Activated T-cell treated with anti-CD3 and anti-CD28 coated beads, Interleukin-2, amount 50 U/mL, for 4 hours (primary cell): ENCODE measurements at regions not wholly inside any gene's neighbourhood (a gene's known extent, or its start where the extent isn't known, plus 50 kb on each side); places are given as distances from the start of the nearest gene placed in this dataset.

Source experiments
- ATAC-seq, 2 donors: fragments of 200-7000 bp; cut with Tn5 transposase; one replicate each; pipeline ENCODE4 v1.10.0; 2021
- DNase-seq: peaks from one replicate; pipeline ENCODE4 v3.0.0-alpha.2; 2020
- H3K27me3 Mint-ChIP-seq: one replicate; pipeline ENCODE4 v1.8.0; 2021; ENCODE audit warnings: low read depth, mixed read lengths
- H3K36me3 Mint-ChIP-seq: one replicate; pipeline ENCODE4 v1.8.0; 2022; ENCODE audit warnings: mixed read lengths; ENCODE audit not compliant: insufficient read depth
- H3K4me1 Mint-ChIP-seq: one replicate; pipeline ENCODE4 v1.8.0; 2021; ENCODE audit warnings: low read depth, mixed read lengths
- H3K4me3 Mint-ChIP-seq: one replicate; pipeline ENCODE4 v1.8.0; 2021; ENCODE audit warnings: mild to moderate bottlenecking, moderate library complexity, mixed read lengths
- H3K9me3 Mint-ChIP-seq: one replicate; pipeline ENCODE4 v1.8.0; 2021; ENCODE audit warnings: mixed read lengths

DNA sequence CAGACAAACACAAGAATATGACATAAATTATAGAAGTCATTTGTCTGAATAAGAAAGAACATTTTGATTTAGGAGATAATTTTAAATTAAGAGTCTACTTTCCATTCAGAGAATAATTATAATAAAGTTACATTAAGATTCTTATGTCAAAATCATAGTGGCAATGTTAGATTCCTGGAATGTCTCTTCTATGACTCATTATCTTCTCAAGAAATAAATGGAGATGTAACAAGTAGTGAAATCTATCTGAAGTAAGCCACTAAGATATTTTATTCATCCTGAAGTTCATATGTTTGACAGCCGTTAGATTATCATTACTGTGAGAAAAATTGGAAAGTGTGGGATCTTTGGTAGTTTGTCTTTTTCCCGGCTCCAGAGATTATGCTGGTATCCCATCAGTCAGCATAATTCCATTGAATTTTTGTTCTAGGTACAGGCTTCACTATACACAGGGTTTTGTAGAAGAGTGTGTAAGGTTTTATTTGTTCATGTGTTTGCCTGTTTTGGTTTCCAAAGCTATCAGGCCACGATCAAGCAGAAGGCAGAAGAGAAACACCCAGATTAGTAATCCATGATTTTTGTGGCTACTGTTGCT is 1246.6 kb upstream of the LRRTM1 start:
- H3K27me3 Mint-ChIP-seq, result no peaks in the 10 kb centered on the region
- peaks cover 18% of the 10 kb centered on the region for H3K9me3 Mint-ChIP-seq
- H3K4me3 Mint-ChIP-seq, result no peak overlapping the region
- no peak for ATAC-seq
- DNase-seq, result no peak
- no peaks in the 10 kb centered on the region for H3K4me1 Mint-ChIP-seq
- H3K36me3 Mint-ChIP-seq, result no peaks in the 10 kb centered on the region

DNA sequence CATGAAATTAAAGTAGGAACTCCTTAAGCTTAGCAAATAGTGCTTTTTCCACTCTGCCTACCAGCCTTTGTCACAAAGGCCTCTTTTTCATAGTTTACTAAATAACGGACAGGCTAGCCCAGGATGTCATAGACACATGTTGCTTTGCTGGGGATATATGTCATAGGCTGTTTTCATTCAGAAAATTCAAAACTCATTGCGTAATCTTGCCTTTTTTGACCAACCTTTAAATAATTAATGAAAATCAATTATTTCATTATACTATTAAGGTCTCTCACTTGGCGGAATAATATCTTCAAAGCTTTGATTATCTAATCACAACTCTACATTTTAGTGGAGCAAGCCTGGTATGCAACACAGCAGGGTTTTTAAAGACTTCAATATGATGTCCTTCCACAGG is 1245.7 kb upstream of the LRRTM1 start:
- peaks cover 18% of the 10 kb centered on the region for H3K9me3 Mint-ChIP-seq
- H3K36me3 Mint-ChIP-seq, result no peaks in the 10 kb centered on the region
- no peaks in the 10 kb centered on the region for H3K27me3 Mint-ChIP-seq
- DNase-seq, result no peak
- H3K4me1 Mint-ChIP-seq, result no peaks in the 10 kb centered on the region
- H3K4me3 Mint-ChIP-seq, result no peak overlapping the region
- no peak for ATAC-seq

DNA sequence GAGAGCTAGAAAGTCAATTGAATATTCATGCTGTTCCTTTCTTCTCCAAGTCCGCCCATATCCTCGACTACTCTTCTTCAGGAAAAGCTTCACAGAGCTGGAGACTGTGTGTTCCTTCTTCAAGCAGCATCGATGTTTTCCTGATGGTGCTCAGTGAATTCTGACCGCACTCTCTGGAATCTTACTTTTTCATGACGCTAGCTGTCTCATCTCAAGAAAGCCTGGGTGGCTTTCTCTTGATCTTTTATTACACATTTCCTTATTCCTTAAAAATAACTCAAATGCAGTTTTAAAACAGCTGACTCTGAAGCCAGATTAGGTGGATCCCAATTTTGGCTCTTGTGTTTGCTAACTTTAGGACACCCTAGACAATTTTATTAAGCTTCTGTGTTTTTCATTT is 1245.1 kb upstream of the LRRTM1 start:
- H3K36me3 Mint-ChIP-seq, result no peaks in the 10 kb centered on the region
- H3K27me3 Mint-ChIP-seq, result no peaks in the 10 kb centered on the region
- DNase-seq (no peak), ATAC-seq (no peak)
- H3K9me3 Mint-ChIP-seq, result peaks cover 18% of the 10 kb centered on the region
- no peak overlapping the region for H3K4me3 Mint-ChIP-seq
- H3K4me1 Mint-ChIP-seq, result no peaks in the 10 kb centered on the region

DNA sequence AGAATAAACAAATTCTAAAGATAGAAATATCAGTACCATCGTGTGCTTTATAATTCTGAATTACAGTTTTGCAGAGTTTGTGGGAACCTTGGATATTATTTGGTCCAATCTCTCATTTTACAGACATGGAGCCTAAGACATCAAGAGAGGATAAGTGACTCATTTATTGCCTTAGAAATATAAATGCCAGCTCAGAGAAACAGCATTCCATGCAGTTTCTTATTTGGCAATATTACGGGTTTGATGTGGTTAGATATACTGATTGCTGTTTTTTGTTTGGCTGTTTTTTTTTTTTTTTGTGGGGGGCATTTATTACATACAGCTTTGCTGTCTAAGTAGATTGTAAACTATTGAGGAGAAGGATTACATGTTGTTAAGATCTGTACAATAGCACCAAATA is 1241.1 kb upstream of the LRRTM1 start:
- no peaks in the 10 kb centered on the region for H3K4me1 Mint-ChIP-seq
- H3K27me3 Mint-ChIP-seq, result no peaks in the 10 kb centered on the region
- no peak overlapping the region for H3K4me3 Mint-ChIP-seq
- DNase-seq (no peak), ATAC-seq (no peak)
- peaks cover 4% of the 10 kb centered on the region for H3K9me3 Mint-ChIP-seq
- H3K36me3 Mint-ChIP-seq, result no peaks in the 10 kb centered on the region

DNA sequence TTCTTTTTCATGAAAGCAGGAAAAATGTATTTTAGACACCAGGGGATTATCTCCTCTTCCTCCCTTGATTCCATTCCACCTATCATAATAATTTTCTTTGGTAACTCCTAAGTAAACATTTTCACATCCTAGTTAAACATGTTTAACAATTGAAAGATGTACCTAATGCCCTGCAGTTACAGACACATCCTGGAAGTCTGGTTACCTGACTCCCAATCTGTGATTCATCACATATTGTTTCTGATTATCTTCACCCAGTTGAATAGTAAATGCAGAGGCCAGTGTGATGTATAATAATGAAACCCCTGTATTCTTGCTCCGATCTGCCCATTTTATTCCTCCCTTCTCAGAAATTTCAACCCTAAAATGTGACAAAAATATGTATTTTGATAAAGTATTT is 1237.6 kb upstream of the LRRTM1 start:
- Mint-ChIP-seq H3K36me3 (no peaks in the 10 kb centered on the region), H3K9me3 (peaks cover 11% of the 10 kb centered on the region), H3K27me3 (no peaks in the 10 kb centered on the region), H3K4me3 (no peak overlapping the region), H3K4me1 (no peaks in the 10 kb centered on the region)
- ATAC-seq, result no peak
- no peak for DNase-seq

DNA sequence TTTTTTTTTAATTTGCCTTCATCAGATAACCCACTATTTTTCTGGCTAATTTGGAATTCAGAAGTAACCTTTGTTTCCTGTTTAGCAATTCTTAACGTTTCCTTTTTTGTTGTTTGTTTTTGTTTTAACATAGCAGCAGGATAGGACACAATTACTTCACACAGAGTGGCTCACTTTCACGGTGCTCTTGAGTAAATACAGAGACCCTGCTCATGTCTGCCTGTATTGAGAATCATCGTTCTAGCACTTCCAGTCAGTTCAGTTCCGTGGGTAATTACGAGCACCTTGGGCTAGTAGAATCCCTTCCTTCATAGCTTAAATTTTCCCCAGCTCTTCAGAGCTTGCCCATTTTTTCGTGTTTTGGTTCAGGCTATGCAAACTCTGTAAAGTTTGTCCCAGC is 1225.4 kb upstream of the LRRTM1 start:
- H3K4me3 Mint-ChIP-seq, result no peak overlapping the region
- no peaks in the 10 kb centered on the region for H3K4me1 Mint-ChIP-seq
- ATAC-seq (no peak), DNase-seq (no peak)
- no peaks in the 10 kb centered on the region for H3K36me3 Mint-ChIP-seq
- no peaks in the 10 kb centered on the region for H3K27me3 Mint-ChIP-seq
- peaks cover 18% of the 10 kb centered on the region for H3K9me3 Mint-ChIP-seq

DNA sequence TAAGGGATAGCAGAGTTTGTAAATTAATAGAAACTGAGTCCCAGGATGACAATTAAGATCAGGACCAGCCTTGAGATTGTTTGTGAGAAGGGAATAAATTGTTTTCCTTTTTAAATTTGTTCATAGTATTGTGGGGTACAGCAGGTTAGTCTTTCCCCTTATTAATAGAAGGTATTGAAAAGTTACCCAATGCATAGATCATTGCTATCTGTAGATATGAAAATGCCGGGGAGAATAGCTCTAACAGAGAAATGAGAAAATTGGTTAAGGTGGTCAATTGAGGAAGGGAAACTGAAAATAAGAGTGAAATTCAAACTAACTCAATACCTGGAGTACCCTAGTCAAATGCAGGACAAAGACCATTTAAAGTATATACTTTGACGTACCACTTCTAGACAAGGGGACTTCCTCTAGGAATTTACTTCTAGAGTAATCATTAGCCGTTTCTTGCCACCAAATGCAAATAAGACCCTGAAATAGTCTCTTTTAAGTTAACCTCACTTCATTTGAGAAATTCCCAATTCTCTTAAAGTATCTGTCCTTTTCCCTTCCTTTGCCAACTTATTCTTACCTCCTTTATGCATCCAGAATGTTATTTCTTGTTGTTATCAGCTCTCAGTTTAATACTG is 1224.4 kb upstream of the LRRTM1 start:
- H3K4me1 Mint-ChIP-seq, result no peaks in the 10 kb centered on the region
- no peaks in the 10 kb centered on the region for H3K27me3 Mint-ChIP-seq
- no peak overlapping the region for H3K4me3 Mint-ChIP-seq
- no peaks in the 10 kb centered on the region for H3K36me3 Mint-ChIP-seq
- DNase-seq (no peak), ATAC-seq (no peak)
- peaks cover 22% of the 10 kb centered on the region for H3K9me3 Mint-ChIP-seq

DNA sequence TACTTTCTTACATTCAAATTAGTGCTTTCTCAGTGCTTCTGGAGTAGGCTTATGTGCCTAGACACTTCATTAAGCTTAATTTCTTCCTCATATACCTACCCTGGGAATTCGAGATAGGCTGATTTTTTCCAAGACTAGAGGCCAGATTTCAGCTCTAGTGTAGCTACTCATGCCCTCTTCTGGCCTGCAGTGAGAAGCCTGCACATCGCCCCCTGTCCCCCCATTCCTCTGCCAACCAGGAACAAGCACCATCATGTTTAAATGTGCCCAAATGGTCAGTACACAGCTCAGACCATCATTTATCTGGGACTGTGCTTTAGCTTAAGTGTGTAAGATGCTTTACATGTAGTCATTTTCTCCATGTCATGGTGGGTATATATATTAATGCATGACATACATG is 1218.8 kb upstream of the LRRTM1 start:
- Mint-ChIP-seq H3K9me3 (peaks cover 25% of the 10 kb centered on the region), H3K36me3 (no peaks in the 10 kb centered on the region), H3K27me3 (no peaks in the 10 kb centered on the region), H3K4me3 (no peak overlapping the region), H3K4me1 (no peaks in the 10 kb centered on the region)
- no peak for ATAC-seq
- no peak for DNase-seq

DNA sequence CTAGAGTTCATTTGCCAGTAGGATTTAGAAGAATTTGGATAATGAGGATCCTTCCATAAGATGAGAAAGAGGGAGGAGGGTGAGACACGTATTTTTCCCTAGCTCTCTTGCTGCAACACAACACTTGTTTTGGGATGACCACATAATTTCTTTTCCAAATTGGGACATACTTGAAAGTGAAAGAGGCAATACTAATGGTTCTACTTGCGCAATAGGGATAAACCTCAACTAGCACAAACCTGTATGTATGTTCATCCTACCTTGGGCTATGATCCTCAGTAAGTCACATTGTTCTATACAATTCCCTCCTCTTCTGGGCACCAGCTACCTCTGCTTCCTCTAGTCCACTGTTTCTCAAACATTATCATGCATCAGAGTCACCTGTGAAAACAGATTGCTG is 1208.8 kb upstream of the LRRTM1 start:
- ATAC-seq, result no peak
- H3K4me3 Mint-ChIP-seq, result no peak overlapping the region
- H3K27me3 Mint-ChIP-seq, result no peaks in the 10 kb centered on the region
- no peaks in the 10 kb centered on the region for H3K36me3 Mint-ChIP-seq
- H3K4me1 Mint-ChIP-seq, result no peaks in the 10 kb centered on the region
- peaks cover 12% of the 10 kb centered on the region for H3K9me3 Mint-ChIP-seq
- no peak for DNase-seq

DNA sequence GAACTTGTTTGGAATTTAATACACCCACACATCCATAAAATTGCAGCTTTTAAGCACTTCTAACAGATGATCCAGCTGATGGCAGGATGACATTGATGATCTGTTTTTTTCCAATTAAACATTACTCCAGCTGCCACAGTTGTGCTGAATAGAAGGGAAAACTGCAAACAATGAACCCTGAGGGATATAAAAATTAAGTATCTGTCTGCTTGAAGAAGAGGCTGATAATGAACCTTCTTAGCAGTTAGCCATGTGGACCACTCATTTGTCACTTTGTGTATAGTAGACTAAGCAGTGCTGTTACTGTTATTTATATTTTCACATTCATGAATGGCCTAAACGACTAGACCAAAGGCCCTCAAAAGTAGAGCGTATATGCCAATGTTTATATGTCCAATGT is 1201.0 kb upstream of the LRRTM1 start:
- no peaks in the 10 kb centered on the region for H3K36me3 Mint-ChIP-seq
- H3K27me3 Mint-ChIP-seq, result no peaks in the 10 kb centered on the region
- DNase-seq (no peak), ATAC-seq (no peak)
- H3K9me3 Mint-ChIP-seq, result peaks cover 10% of the 10 kb centered on the region
- no peak overlapping the region for H3K4me3 Mint-ChIP-seq
- no peaks in the 10 kb centered on the region for H3K4me1 Mint-ChIP-seq

DNA sequence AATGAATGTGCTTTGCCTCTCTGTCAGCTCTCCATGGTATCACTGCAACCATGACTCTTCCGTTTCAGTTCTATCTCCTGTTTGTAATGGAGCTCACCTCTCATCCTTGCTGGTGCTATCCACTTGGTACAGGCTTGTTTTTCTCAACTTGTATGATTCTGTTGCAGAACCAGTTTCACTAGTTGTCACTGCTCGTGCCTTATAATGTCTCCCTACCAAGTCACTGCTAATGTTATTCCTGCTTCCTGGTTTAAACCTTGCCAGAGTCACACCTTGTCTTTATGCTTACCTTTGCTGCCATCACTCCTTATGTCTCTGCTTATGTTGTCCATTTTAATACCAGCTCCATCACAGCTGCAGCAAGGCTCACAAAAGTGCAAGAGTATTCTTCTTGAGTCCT is 1191.0 kb upstream of the LRRTM1 start:
- no peak for DNase-seq
- Mint-ChIP-seq H3K27me3 (no peaks in the 10 kb centered on the region), H3K9me3 (peaks cover 39% of the 10 kb centered on the region), H3K4me1 (no peaks in the 10 kb centered on the region), H3K4me3 (no peak overlapping the region), H3K36me3 (no peaks in the 10 kb centered on the region)
- ATAC-seq, result no peak

DNA sequence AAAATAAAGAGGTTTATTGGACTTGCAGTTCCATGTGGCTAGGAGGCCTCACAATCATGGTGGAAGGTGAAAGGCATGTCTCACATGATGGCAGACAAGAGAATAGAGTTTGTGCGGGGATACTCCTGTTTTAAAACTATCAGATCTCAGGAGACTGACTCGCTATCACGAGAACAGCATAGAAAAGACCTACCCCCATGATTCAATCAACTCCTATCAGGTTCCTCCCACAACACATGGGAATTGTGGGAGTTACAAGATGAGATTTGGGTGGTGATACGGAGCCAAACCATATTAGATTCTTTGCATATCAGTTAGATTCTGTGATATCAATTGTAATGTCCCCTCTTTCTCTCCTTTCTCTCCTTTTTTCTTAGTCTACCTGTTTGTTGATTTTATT is 1178.7 kb upstream of the LRRTM1 start:
- Mint-ChIP-seq H3K9me3 (peaks cover 7% of the 10 kb centered on the region), H3K36me3 (no peaks in the 10 kb centered on the region), H3K27me3 (no peaks in the 10 kb centered on the region), H3K4me1 (no peaks in the 10 kb centered on the region), H3K4me3 (no peak overlapping the region)
- no peak for DNase-seq
- no peak for ATAC-seq

DNA sequence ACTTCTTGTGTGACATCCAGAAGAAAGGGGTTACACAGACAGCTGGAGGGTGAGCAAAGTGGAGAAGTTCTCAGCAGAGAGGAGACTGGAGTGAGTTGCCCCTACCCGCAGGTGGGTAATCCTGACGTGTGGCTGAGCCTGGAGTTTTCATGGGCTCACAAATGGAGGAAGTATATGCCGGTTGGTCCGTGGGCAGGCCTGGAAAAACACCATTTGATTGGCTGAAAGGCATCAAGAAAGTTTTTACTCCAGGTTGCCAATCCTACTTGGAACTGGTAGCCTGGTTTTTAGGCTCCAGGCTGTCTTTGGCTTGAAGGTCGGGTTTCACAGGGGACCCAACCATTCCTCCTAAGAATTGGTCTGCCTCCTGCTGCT is 1177.4 kb upstream of the LRRTM1 start:
- no peaks in the 10 kb centered on the region for H3K36me3 Mint-ChIP-seq
- ATAC-seq, result no peak

DNA sequence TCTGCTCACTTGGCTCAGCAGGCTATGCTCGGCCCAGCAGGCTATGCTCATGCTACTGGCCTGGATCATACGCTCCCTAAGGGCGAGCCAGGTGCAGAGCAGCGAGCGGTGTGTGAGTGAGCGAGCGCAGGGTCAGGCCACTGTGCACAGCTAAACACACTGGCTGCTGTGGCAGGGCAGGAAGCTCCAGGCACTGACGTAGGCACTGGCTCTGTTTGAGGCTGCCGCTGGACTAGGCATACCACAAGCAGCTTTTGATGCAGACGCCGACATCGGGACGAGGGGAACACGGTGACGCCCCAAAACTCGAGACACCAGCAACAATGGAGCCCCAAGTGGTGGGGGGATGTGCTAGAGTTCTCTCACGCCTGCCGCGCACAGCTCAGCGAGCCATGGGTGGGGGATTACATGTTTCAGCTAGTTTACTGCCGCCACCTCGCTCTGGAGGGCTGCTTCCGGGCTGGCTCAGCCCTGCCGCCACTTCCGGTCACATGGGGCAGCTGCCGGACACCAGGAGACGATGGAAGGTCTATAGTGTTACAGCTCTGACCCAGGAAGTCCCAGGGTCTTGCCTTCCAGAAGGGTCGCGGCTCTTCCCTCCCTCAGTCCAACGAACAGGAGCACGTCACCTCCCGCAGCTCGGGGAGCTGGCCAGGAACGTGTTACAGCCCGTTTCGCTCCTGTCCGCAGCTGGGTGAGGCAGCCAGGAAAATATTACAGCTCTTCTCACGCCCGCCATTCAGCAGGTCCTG is 1176.9 kb upstream of the LRRTM1 start:
- H3K4me1 Mint-ChIP-seq, result no peaks in the 10 kb centered on the region
- H3K4me3 Mint-ChIP-seq, result no peak overlapping the region
- no peaks in the 10 kb centered on the region for H3K36me3 Mint-ChIP-seq
- peaks cover 7% of the 10 kb centered on the region for H3K9me3 Mint-ChIP-seq
- no peak for DNase-seq
- no peak for ATAC-seq
- H3K27me3 Mint-ChIP-seq, result no peaks in the 10 kb centered on the region

More for the DNA sequence above, 1177.4 kb upstream of the LRRTM1 start:
- Mint-ChIP-seq H3K4me1 (no peaks in the 10 kb centered on the region), H3K9me3 (peaks cover 7% of the 10 kb centered on the region), H3K27me3 (no peaks in the 10 kb centered on the region), H3K4me3 (no peak overlapping the region)
- DNase-seq, result no peak

DNA sequence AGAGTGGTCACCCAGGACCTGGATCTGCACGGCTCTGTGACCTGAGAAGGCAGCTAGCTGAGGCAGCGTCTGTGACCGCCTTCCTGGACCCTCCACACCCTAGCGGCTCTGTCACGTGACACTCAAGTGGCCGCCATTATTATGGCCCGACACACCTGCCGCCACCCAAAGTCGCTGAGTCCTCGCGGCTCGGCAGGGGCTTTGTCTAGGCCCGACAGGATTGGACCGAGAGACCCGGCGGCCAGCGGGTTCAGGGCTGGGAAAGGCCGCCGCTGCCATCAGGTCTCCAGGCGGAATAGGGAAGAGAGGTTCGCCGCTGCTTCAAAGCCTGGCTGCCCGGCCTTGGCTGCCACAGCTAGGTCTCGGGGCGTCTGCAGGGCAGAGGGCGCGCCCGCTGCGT is 1162.5 kb upstream of the LRRTM1 start:
- no peaks in the 10 kb centered on the region for H3K4me1 Mint-ChIP-seq
- H3K9me3 Mint-ChIP-seq, result peaks cover 27% of the 10 kb centered on the region
- DNase-seq, result no peak
- H3K36me3 Mint-ChIP-seq, result no peaks in the 10 kb centered on the region
- H3K4me3 Mint-ChIP-seq, result no peak overlapping the region
- ATAC-seq, result no peak
- H3K27me3 Mint-ChIP-seq, result no peaks in the 10 kb centered on the region
